ENCODE measurements at regions not wholly inside any gene's neighbourhood (a gene's known extent, or its start where the extent isn't known, plus 50 kb on each side); places are given as distances from the start of the nearest gene placed in this dataset.

GRCh38 chr5:18043344-18043743 lies 409.1 kb downstream of the TAF11L14 start:
- H3K79me2 ChIP-seq (ENCODE audit: control insufficient read depth, low read length), result no peaks in the 10 kb centered on the region
- H3K36me3 ChIP-seq (ENCODE audit: control insufficient read depth, low read length), result no peaks in the 10 kb centered on the region
- no peaks in the 10 kb centered on the region; the same call in 1 of the 2 replicates for H3K9me2 ChIP-seq (replicated peaks; ENCODE audit: control insufficient read depth, low read length)
- H3K9me3 ChIP-seq (ENCODE audit: control insufficient read depth, insufficient read depth, low read length), result no peaks in the 10 kb centered on the region
- no peaks in the 10 kb centered on the region for H3K27me3 ChIP-seq (ENCODE audit: control insufficient read depth, low read length)
- H4K20me1 ChIP-seq (ENCODE audit: control insufficient read depth, insufficient read depth, low read depth, low read length), result no peaks in the 10 kb centered on the region
- no peaks in the 10 kb centered on the region for H3F3A ChIP-seq (ENCODE audit: control insufficient read depth, insufficient read depth)
- H3K4me3 ChIP-seq (ENCODE audit: low read length), result no peak overlapping the region
- H3K4me2 ChIP-seq (ENCODE audit: low read length), result no peak overlapping the region
- no peak overlapping the region for H3K27ac ChIP-seq (ENCODE audit: low read depth, low read length)
- no peaks in the 10 kb centered on the region for H3K4me1 ChIP-seq (ENCODE audit: control insufficient read depth, low read length)
- TF ChIP-seq EZH2phosphoT487 (IDR thresholded peaks at IDR 0.05; ENCODE audit: borderline replicate concordance, low read length) (no peak), CTCF (IDR thresholded peaks at IDR 0.05; ENCODE audit: low read depth, low read length, poor library complexity, severe bottlenecking) (no peak)

- H3K4me3 ChIP-seq (ENCODE audit: low read length), result no peak overlapping the region
Measured at GRCh38 chr5:18048449-18048848, 414.2 kb downstream of the TAF11L14 start.

GRCh38 chr5:18050345-18050744 lies 416.1 kb downstream of the TAF11L14 start:
- H3K4me1 ChIP-seq (ENCODE audit: control insufficient read depth, low read length), result no peaks in the 10 kb centered on the region
- no peaks in the 10 kb centered on the region for H3K79me2 ChIP-seq (ENCODE audit: control insufficient read depth, low read length)
- H3K9me2 ChIP-seq (replicated peaks; ENCODE audit: control insufficient read depth, low read length), result no peaks in the 10 kb centered on the region
- H3K27ac ChIP-seq (ENCODE audit: low read depth, low read length), result no peak overlapping the region
- H3F3A ChIP-seq (ENCODE audit: control insufficient read depth, insufficient read depth), result no peaks in the 10 kb centered on the region
- H3K36me3 ChIP-seq (ENCODE audit: control insufficient read depth, low read length), result no peaks in the 10 kb centered on the region
- TF ChIP-seq CTCF (IDR thresholded peaks at IDR 0.05; ENCODE audit: low read depth, low read length, poor library complexity, severe bottlenecking) (no peak), EZH2phosphoT487 (IDR thresholded peaks at IDR 0.05; ENCODE audit: borderline replicate concordance, low read length) (no peak)
- H3K27me3 ChIP-seq (ENCODE audit: control insufficient read depth, low read length), result no peaks in the 10 kb centered on the region
- no peaks in the 10 kb centered on the region; the same call in 1 of the 2 replicates for H3K9me3 ChIP-seq (ENCODE audit: control insufficient read depth, insufficient read depth, low read length)
- no peak overlapping the region for H3K4me3 ChIP-seq (ENCODE audit: low read length)
- H4K20me1 ChIP-seq (ENCODE audit: control insufficient read depth, insufficient read depth, low read depth, low read length), result no peaks in the 10 kb centered on the region
- H3K4me2 ChIP-seq (ENCODE audit: low read length), result no peak overlapping the region

More at GRCh38 chr5:18048449-18048848, 414.2 kb downstream of the TAF11L14 start:
- H3K79me2 ChIP-seq (ENCODE audit: control insufficient read depth, low read length), result no peaks in the 10 kb centered on the region
- TF ChIP-seq EZH2phosphoT487 (IDR thresholded peaks at IDR 0.05; ENCODE audit: borderline replicate concordance, low read length), result no peak
- no peak for TF ChIP-seq CTCF (IDR thresholded peaks at IDR 0.05; ENCODE audit: low read depth, low read length, poor library complexity, severe bottlenecking)
- no peaks in the 10 kb centered on the region for H3K27me3 ChIP-seq (ENCODE audit: control insufficient read depth, low read length)
- no peak overlapping the region for H3K27ac ChIP-seq (ENCODE audit: low read depth, low read length)
- H3K9me2 ChIP-seq (replicated peaks; ENCODE audit: control insufficient read depth, low read length), result no peaks in the 10 kb centered on the region
- H3K4me2 ChIP-seq (ENCODE audit: low read length), result no peak overlapping the region
- H3K9me3 ChIP-seq (ENCODE audit: control insufficient read depth, insufficient read depth, low read length), result no peaks in the 10 kb centered on the region; the same call in 1 of the 2 replicates
- H3K36me3 ChIP-seq (ENCODE audit: control insufficient read depth, low read length), result no peaks in the 10 kb centered on the region
- no peaks in the 10 kb centered on the region for H4K20me1 ChIP-seq (ENCODE audit: control insufficient read depth, insufficient read depth, low read depth, low read length)
- no peaks in the 10 kb centered on the region for H3K4me1 ChIP-seq (ENCODE audit: control insufficient read depth, low read length)
- no peaks in the 10 kb centered on the region for H3F3A ChIP-seq (ENCODE audit: control insufficient read depth, insufficient read depth)
